ENCODE measurements at regions not wholly inside any gene's neighbourhood (a gene's known extent, or its start where the extent isn't known, plus 50 kb on each side); places are given as distances from the start of the nearest gene placed in this dataset.

DNA sequence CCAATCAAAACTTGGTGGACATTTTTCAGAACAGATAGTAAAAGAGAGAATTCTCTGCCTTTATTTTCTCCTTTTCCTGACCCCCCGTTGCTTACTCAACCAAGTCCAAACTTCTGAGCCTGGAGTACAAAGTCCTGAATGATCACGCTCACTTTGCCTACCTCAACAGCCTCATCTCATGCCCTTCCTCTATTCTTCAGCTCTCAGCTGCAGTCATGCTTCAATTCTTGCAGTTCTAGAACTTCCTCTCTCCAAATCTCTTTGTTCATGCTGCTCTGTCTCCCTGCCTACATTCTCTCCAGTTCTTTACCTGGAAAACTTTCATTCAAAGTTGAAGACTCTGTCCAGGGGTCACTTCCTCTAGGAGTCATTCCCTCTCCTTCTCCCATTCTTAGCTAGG is 398.5 kb upstream of the SLC24A2 start:
- TF ChIP-seq, protein P1, sequence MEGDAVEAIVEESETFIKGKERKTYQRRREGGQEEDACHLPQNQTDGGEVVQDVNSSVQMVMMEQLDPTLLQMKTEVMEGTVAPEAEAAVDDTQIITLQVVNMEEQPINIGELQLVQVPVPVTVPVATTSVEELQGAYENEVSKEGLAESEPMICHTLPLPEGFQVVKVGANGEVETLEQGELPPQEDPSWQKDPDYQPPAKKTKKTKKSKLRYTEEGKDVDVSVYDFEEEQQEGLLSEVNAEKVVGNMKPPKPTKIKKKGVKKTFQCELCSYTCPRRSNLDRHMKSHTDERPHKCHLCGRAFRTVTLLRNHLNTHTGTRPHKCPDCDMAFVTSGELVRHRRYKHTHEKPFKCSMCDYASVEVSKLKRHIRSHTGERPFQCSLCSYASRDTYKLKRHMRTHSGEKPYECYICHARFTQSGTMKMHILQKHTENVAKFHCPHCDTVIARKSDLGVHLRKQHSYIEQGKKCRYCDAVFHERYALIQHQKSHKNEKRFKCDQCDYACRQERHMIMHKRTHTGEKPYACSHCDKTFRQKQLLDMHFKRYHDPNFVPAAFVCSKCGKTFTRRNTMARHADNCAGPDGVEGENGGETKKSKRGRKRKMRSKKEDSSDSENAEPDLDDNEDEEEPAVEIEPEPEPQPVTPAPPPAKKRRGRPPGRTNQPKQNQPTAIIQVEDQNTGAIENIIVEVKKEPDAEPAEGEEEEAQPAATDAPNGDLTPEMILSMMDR (IDR thresholded peaks at IDR 0.05; ENCODE audit: low read length), result no peak
- no peak for TF ChIP-seq EZH2 (IDR thresholded peaks at IDR 0.05; ENCODE audit: borderline replicate concordance, low read length)
